GM19240 (cell line): ENCODE measurements at regions not wholly inside any gene's neighbourhood (a gene's known extent, or its start where the extent isn't known, plus 50 kb on each side); places are given as distances from the start of the nearest gene placed in this dataset.

Experiments
- DNase-seq: peaks from one replicate; pipeline ENCODE4 v3.0.0; 2011; ENCODE audit warnings: low spot score; ENCODE audit not compliant: insufficient read length

GRCh38 chr3:68315546-68315945, 616.8 kb downstream of the TAFA4 start:
- no peak for DNase-seq

- DNase-seq = no peak
Observed at GRCh38 chr3:68306571-68306970, 625.8 kb downstream of the TAFA4 start.

- no peak for DNase-seq
Observed at GRCh38 chr3:68295457-68295856, 636.9 kb downstream of the TAFA4 start.

GRCh38 chr3:68290333-68290732, 635.9 kb upstream of the SUCLG2 start:
- DNase-seq = no peak

- no peak for DNase-seq
Observed at GRCh38 chr3:68288085-68288484, 633.7 kb upstream of the SUCLG2 start.

- DNase-seq = no peak
Observed at GRCh38 chr3:68287101-68287500, 632.7 kb upstream of the SUCLG2 start.

GRCh38 chr3:68274286-68274685, 619.9 kb upstream of the SUCLG2 start:
- no peak for DNase-seq

- no peak for DNase-seq
Observed at GRCh38 chr3:68271145-68271544, 616.7 kb upstream of the SUCLG2 start.

GRCh38 chr3:68256635-68257223, 602.3 kb upstream of the SUCLG2 start:
- no peak for DNase-seq

GRCh38 chr3:68249265-68249664, 594.9 kb upstream of the SUCLG2 start:
- DNase-seq = no peak

- no peak for DNase-seq
Observed at GRCh38 chr3:68242606-68243005, 588.2 kb upstream of the SUCLG2 start.

- DNase-seq = no peak
Observed at GRCh38 chr3:68239542-68239941, 585.1 kb upstream of the SUCLG2 start.

- DNase-seq = no peak
Observed at GRCh38 chr3:68234076-68234780, 579.8 kb upstream of the SUCLG2 start.

- no peak for DNase-seq
Observed at GRCh38 chr3:68228856-68229255, 574.4 kb upstream of the SUCLG2 start.

GRCh38 chr3:68220832-68221231, 566.4 kb upstream of the SUCLG2 start:
- DNase-seq = no peak

GRCh38 chr3:68211637-68212036, 557.2 kb upstream of the SUCLG2 start:
- DNase-seq = no peak

GRCh38 chr3:68210635-68211034, 556.2 kb upstream of the SUCLG2 start:
- DNase-seq = no peak

GRCh38 chr3:68207327-68207726, 552.9 kb upstream of the SUCLG2 start:
- no peak for DNase-seq

GRCh38 chr3:68206524-68207117, 552.2 kb upstream of the SUCLG2 start:
- no peak for DNase-seq

- no peak for DNase-seq
Observed at GRCh38 chr3:68186733-68187132, 532.3 kb upstream of the SUCLG2 start.

- no peak for DNase-seq
Observed at GRCh38 chr3:68176600-68176999, 522.2 kb upstream of the SUCLG2 start.

GRCh38 chr3:68173012-68173634, 518.7 kb upstream of the SUCLG2 start:
- DNase-seq = no peak
